Ishikawa (cell line): ENCODE measurements at regions not wholly inside any gene's neighbourhood (a gene's known extent, or its start where the extent isn't known, plus 50 kb on each side); places are given as distances from the start of the nearest gene placed in this dataset.

Experiments
- CEBPB ChIP-seq: IDR thresholded peaks from 2 replicates; pipeline ENCODE4 v1.6.1; 2012
- CREB1 ChIP-seq: IDR thresholded peaks from 2 replicates; pipeline ENCODE4 v1.6.1; 2012; ENCODE audit warnings: low read depth
- EGR1 ChIP-seq: IDR thresholded peaks from 2 replicates; pipeline ENCODE4 v1.6.1; 2012
- EP300 ChIP-seq: IDR thresholded peaks from 2 replicates; pipeline ENCODE4 v1.6.1; 2012; ENCODE audit warnings: borderline replicate concordance
- FOXM1 ChIP-seq: IDR thresholded peaks from 2 replicates; pipeline ENCODE4 v1.6.1; 2012; ENCODE audit warnings: low read depth, borderline replicate concordance
- MAX ChIP-seq: IDR thresholded peaks from 2 replicates; pipeline ENCODE4 v1.6.1; 2012
- NFIC ChIP-seq: IDR thresholded peaks from 2 replicates; pipeline ENCODE4 v1.6.1; 2012
- RAD21 ChIP-seq: IDR thresholded peaks from 2 replicates; pipeline ENCODE4 v1.6.1; 2012; ENCODE audit warnings: low read depth
- REST ChIP-seq: IDR thresholded peaks from 2 replicates; pipeline ENCODE4 v1.6.1; 2012; ENCODE audit warnings: low read depth, mild to moderate bottlenecking
- TAF1 ChIP-seq: IDR thresholded peaks from 2 replicates; pipeline ENCODE4 v1.6.1; 2012; ENCODE audit warnings: low read depth, mild to moderate bottlenecking
- TCF12 ChIP-seq: IDR thresholded peaks from 2 replicates; pipeline ENCODE4 v1.6.1; 2012; ENCODE audit warnings: low read depth
- TEAD4 ChIP-seq: IDR thresholded peaks from 2 replicates; pipeline ENCODE4 v1.6.1; 2012
- USF1 ChIP-seq: IDR thresholded peaks from 2 replicates; pipeline ENCODE4 v1.6.1; 2012
- YY1 ChIP-seq: IDR thresholded peaks from 2 replicates; pipeline ENCODE4 v1.6.1; 2012; ENCODE audit warnings: low read depth
- ZBTB7A ChIP-seq: IDR thresholded peaks from 2 replicates; pipeline ENCODE4 v1.6.1; 2012; ENCODE audit warnings: low read depth

GRCh38 chr7:69527706-69528105 is 70.6 kb upstream of the AUTS2 start:
- TF ChIP-seq ZBTB7A (no peak), TEAD4 (no peak), RAD21 (no peak), EP300 (no peak), YY1 (no peak), NFIC (no peak), REST (no peak), CREB1 (no peak), TAF1 (no peak), CEBPB (no peak)

GRCh38 chr7:69531050-69531449 is 67.2 kb upstream of the AUTS2 start:
- no peak for TF ChIP-seq TCF12
- TF ChIP-seq MAX = no peak
- TF ChIP-seq FOXM1 = no peak
- no peak for TF ChIP-seq YY1
- TF ChIP-seq USF1 = no peak
- no peak for TF ChIP-seq REST
- TF ChIP-seq TAF1 = no peak
- TF ChIP-seq RAD21 = no peak
- no peak for TF ChIP-seq ZBTB7A

GRCh38 chr7:69534461-69535041 is 63.7 kb upstream of the AUTS2 start:
- TF ChIP-seq FOXM1 (no peak), CEBPB (no peak), REST (no peak), MAX (no peak), TAF1 (no peak), TCF12 (no peak), RAD21 (no peak)

- no peak for TF ChIP-seq EGR1
- no peak for TF ChIP-seq MAX
- TF ChIP-seq TAF1 = no peak
- TF ChIP-seq YY1 = no peak
- no peak for TF ChIP-seq NFIC
- TF ChIP-seq REST = no peak
- no peak for TF ChIP-seq CREB1
- no peak for TF ChIP-seq USF1
- TF ChIP-seq RAD21 = no peak
- no peak for TF ChIP-seq TEAD4
- no peak for TF ChIP-seq ZBTB7A
- TF ChIP-seq FOXM1 = no peak
- TF ChIP-seq TCF12 = no peak
- TF ChIP-seq CEBPB = no peak
- no peak for TF ChIP-seq EP300
These were observed 60.6 kb upstream of the AUTS2 start for GRCh38 chr7:69537691-69538090.
